Urinary bladder (tissue), 3 donors: ENCODE measurements at regions not wholly inside any gene's neighbourhood (a gene's known extent, or its start where the extent isn't known, plus 50 kb on each side); places are given as distances from the start of the nearest gene placed in this dataset.

ENCODE experiments used
- DNase-seq: peaks from one replicate; pipeline ENCODE4 v3.0.0-alpha.2; 2015; ENCODE audit errors: extremely low spot score
- H3K27ac ChIP-seq: one replicate; pipeline ENCODE4 v1.5.1; 2013; ENCODE audit warnings: low read depth, mild to moderate bottlenecking, moderate library complexity
- H3K36me3 ChIP-seq: one replicate; pipeline ENCODE4 v1.6.1; 2013; ENCODE audit warnings: mild to moderate bottlenecking, moderate library complexity; ENCODE audit not compliant: insufficient read depth
- H3K4me1 ChIP-seq: one replicate; pipeline ENCODE4 v1.6.1; 2013; ENCODE audit warnings: mild to moderate bottlenecking, moderate library complexity; ENCODE audit not compliant: insufficient read depth
- H3K4me3 ChIP-seq: one replicate; pipeline ENCODE4 v1.5.1; 2013; ENCODE audit warnings: low read depth, low read length
- WGBS: extraction: QIAGEN DNeasy Blood & Tissue Kit; methylation state at CpG from one replicate; pipeline ENCODE4 v1.1.7; 2013; 5-methylcytosine and 5-hydroxymethylcytosine counted together
- donor health status: healthy with polysubstance abuse.
- donor health status: healthy.

- Histone ChIP-seq H3K4me3 (no peak overlapping the region), H3K4me1 (no peaks in the 10 kb centered on the region), H3K36me3 (no peaks in the 10 kb centered on the region), H3K27ac (peak overlapping the region; percentile 54)
- DNase-seq, result peak; percentile 69
- WGBS, result 15% methylated on average over 14 of the region's 14 CpGs
These were observed 194.0 kb downstream of the ZFP36L2 start for GRCh38 chr2:43032213-43033015.

- peak overlapping the region; percentile 49 for H3K27ac ChIP-seq
- no peaks in the 10 kb centered on the region for H3K36me3 ChIP-seq
- DNase-seq, result no peak
- 78% methylated on average over 9 of the region's 9 CpGs for WGBS
- H3K4me3 ChIP-seq, result no peak overlapping the region
- H3K4me1 ChIP-seq, result no peaks in the 10 kb centered on the region
These were observed 194.8 kb downstream of the ZFP36L2 start for GRCh38 chr2:43031471-43032212.

- WGBS, result 90% methylated on average over 10 of the region's 10 CpGs
- DNase-seq, result no peak
- H3K27ac ChIP-seq, result no peak overlapping the region
These were observed 195.7 kb downstream of the ZFP36L2 start for GRCh38 chr2:43030551-43031307.

GRCh38 chr2:43029186-43029585 is 197.2 kb downstream of the ZFP36L2 start:
- Histone ChIP-seq H3K27ac (no peak overlapping the region), H3K4me3 (no peak overlapping the region), H3K4me1 (no peaks in the 10 kb centered on the region), H3K36me3 (no peaks in the 10 kb centered on the region)
- WGBS, result 94% methylated on average over 3 of the region's 3 CpGs
- no peak for DNase-seq

More at GRCh38 chr2:43030551-43031307, 195.7 kb downstream of the ZFP36L2 start:
- H3K4me1 ChIP-seq, result no peaks in the 10 kb centered on the region
- H3K36me3 ChIP-seq, result no peaks in the 10 kb centered on the region
- H3K4me3 ChIP-seq, result no peak overlapping the region

GRCh38 chr2:43028188-43028587 is 198.2 kb downstream of the ZFP36L2 start:
- no peak for DNase-seq
- no peaks in the 10 kb centered on the region for H3K36me3 ChIP-seq
- no peak overlapping the region for H3K4me3 ChIP-seq
- 68% methylated on average over 6 of the region's 6 CpGs for WGBS
- no peaks in the 10 kb centered on the region for H3K4me1 ChIP-seq
- no peak overlapping the region for H3K27ac ChIP-seq

GRCh38 chr2:43027097-43027873 is 199.1 kb downstream of the ZFP36L2 start:
- DNase-seq, result no peak
- Histone ChIP-seq H3K36me3 (no peaks in the 10 kb centered on the region), H3K4me3 (no peak overlapping the region), H3K27ac (no peak overlapping the region), H3K4me1 (no peaks in the 10 kb centered on the region)
- WGBS, result 81% methylated on average over 21 of the region's 21 CpGs

- no peaks in the 10 kb centered on the region for H3K4me1 ChIP-seq
- 74% methylated on average over 17 of the region's 17 CpGs for WGBS
- H3K4me3 ChIP-seq, result no peak overlapping the region
- H3K36me3 ChIP-seq, result no peaks in the 10 kb centered on the region
- no peak for DNase-seq
- no peak overlapping the region for H3K27ac ChIP-seq
These were observed 199.8 kb downstream of the ZFP36L2 start for GRCh38 chr2:43026426-43027096.

GRCh38 chr2:43025709-43026295 is 200.6 kb downstream of the ZFP36L2 start:
- Histone ChIP-seq H3K36me3 (no peaks in the 10 kb centered on the region), H3K4me3 (no peak overlapping the region), H3K4me1 (no peaks in the 10 kb centered on the region), H3K27ac (no peak overlapping the region)
- 85% methylated on average over 5 of the region's 5 CpGs for WGBS
- no peak for DNase-seq

GRCh38 chr2:43024515-43025011 is 201.8 kb downstream of the ZFP36L2 start:
- DNase-seq, result no peak
- Histone ChIP-seq H3K4me1 (no peaks in the 10 kb centered on the region), H3K36me3 (no peaks in the 10 kb centered on the region), H3K4me3 (no peak overlapping the region), H3K27ac (no peak overlapping the region)
- 37% methylated on average over 9 of the region's 9 CpGs for WGBS

- no peaks in the 10 kb centered on the region for H3K4me1 ChIP-seq
- no peaks in the 10 kb centered on the region for H3K36me3 ChIP-seq
- no peak overlapping the region for H3K27ac ChIP-seq
- H3K4me3 ChIP-seq, result no peak overlapping the region
- DNase-seq, result no peak
- 77% methylated on average over 6 of the region's 6 CpGs for WGBS
These were observed 202.5 kb downstream of the ZFP36L2 start for GRCh38 chr2:43023791-43024514.

GRCh38 chr2:43022896-43023295 is 203.5 kb downstream of the ZFP36L2 start:
- no peak for DNase-seq

More at GRCh38 chr2:43022896-43023295, 203.5 kb downstream of the ZFP36L2 start:
- WGBS, result 91% methylated on average over 5 of the region's 5 CpGs
- no peak overlapping the region for H3K4me3 ChIP-seq
- no peaks in the 10 kb centered on the region for H3K4me1 ChIP-seq
- no peak overlapping the region for H3K27ac ChIP-seq
- H3K36me3 ChIP-seq, result no peaks in the 10 kb centered on the region
